Glutamatergic neuron (in vitro differentiated cells): ENCODE measurements at regions not wholly inside any gene's neighbourhood (a gene's known extent, or its start where the extent isn't known, plus 50 kb on each side); places are given as distances from the start of the nearest gene placed in this dataset.
"Not testable (repeated sequence)": the region's sequence is repeated elsewhere in the genome, so short reads cannot be mapped to it uniquely, and the experiment has no call there.

Experiments
- DNase-seq: peaks from one replicate; pipeline ENCODE4 v3.0.0; 2022
- H3K27ac Mint-ChIP-seq: one replicate; pipeline ENCODE4 v1.8.0; 2020; ENCODE audit warnings: mild to moderate bottlenecking, mixed read lengths, inconsistent platforms; ENCODE audit not compliant: unreplicated experiment
- H3K27me3 Mint-ChIP-seq: one replicate; pipeline ENCODE4 v1.8.0; 2020; ENCODE audit warnings: mild to moderate bottlenecking, moderate library complexity, mixed read lengths, inconsistent platforms; ENCODE audit not compliant: unreplicated experiment
- H3K36me3 Mint-ChIP-seq: one replicate; pipeline ENCODE4 v1.8.0; 2020; ENCODE audit warnings: mild to moderate bottlenecking, mixed read lengths, inconsistent platforms; ENCODE audit not compliant: unreplicated experiment
- H3K4me1 Mint-ChIP-seq: one replicate; pipeline ENCODE4 v1.8.0; 2020; ENCODE audit warnings: mild to moderate bottlenecking, low read depth, mixed read lengths, inconsistent platforms; ENCODE audit not compliant: unreplicated experiment
- H3K4me3 Mint-ChIP-seq: one replicate; pipeline ENCODE4 v1.8.0; 2020; ENCODE audit warnings: mild to moderate bottlenecking, mixed read lengths, inconsistent platforms; ENCODE audit not compliant: unreplicated experiment
- H3K9me3 Mint-ChIP-seq: one replicate; pipeline ENCODE4 v1.8.0; 2020; ENCODE audit warnings: mild to moderate bottlenecking, moderate library complexity, mixed read lengths, inconsistent platforms; ENCODE audit not compliant: unreplicated experiment
- TF ChIP-seq, protein P1 (sequence below): fragments of 200-600 bp; sonication (generic); IDR thresholded peaks from one replicate; pipeline ENCODE4 v1.5.0; 2021; ENCODE audit not compliant: partially characterized antibody, unreplicated experiment

DNA sequence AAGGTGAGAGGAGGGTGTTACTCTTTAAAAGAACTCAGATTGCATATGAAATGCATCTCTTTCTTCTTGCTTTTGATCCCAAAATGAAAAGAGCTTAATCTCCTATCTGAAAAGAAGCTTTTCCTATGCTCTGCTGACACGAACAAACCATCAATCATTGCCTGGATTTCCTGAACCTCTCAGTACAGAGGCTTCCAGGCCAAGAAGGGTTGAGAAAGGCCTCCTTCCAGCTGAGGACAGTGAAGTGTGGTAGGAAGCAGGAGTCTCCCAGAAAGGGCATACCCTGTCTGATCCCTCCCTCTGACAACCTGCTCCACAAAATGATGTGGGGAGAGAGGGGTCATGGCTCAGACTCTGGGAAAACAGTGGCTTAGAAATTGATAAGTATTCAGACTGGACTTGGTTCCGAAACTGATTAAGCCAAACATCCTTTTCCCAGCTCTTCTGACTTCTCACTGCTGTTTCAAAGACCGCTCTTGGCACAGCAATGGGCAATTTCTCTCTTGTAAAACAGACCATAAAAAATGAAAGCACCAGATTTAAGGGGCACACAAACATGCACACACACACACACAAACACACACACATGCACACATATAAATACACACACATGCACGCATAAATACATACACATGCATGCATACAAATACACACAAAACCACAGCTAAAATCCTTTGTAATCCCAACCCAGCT lies 310.3 kb downstream of the SIPA1L2 start:
- H3K36me3 Mint-ChIP-seq: no peaks in the 10 kb centered on the region
- H3K27ac Mint-ChIP-seq: no peak overlapping the region
- peaks cover 2% of the 10 kb centered on the region for H3K9me3 Mint-ChIP-seq
- TF ChIP-seq, protein P1, sequence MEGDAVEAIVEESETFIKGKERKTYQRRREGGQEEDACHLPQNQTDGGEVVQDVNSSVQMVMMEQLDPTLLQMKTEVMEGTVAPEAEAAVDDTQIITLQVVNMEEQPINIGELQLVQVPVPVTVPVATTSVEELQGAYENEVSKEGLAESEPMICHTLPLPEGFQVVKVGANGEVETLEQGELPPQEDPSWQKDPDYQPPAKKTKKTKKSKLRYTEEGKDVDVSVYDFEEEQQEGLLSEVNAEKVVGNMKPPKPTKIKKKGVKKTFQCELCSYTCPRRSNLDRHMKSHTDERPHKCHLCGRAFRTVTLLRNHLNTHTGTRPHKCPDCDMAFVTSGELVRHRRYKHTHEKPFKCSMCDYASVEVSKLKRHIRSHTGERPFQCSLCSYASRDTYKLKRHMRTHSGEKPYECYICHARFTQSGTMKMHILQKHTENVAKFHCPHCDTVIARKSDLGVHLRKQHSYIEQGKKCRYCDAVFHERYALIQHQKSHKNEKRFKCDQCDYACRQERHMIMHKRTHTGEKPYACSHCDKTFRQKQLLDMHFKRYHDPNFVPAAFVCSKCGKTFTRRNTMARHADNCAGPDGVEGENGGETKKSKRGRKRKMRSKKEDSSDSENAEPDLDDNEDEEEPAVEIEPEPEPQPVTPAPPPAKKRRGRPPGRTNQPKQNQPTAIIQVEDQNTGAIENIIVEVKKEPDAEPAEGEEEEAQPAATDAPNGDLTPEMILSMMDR: no peak
- peaks cover 2% of the 10 kb centered on the region for H3K27me3 Mint-ChIP-seq
- no peak overlapping the region for H3K4me3 Mint-ChIP-seq
- DNase-seq: no peak
- peaks cover 21% of the 10 kb centered on the region for H3K4me1 Mint-ChIP-seq

DNA sequence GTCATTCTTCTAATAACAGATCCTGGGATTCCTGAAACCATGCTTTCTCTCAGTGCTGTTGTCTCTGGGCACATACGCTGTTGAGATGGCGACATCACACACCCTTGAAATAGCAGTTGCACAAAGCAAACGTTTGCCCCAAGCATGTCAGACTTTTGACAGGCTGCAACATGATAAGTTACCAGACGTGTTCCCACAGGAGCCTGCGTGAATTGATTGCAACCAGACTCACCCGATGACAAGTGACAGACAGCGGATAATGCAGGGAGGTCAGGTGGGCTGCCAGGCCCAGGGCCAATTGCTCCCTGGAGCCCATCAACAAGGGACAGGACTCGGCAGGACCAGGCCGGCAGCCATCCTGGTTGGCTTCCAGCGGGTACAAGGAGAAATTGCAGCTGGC lies 310.9 kb downstream of the SIPA1L2 start:
- H3K27me3 Mint-ChIP-seq: peaks cover 2% of the 10 kb centered on the region
- TF ChIP-seq, protein P1: no peak
- no peaks in the 10 kb centered on the region for H3K36me3 Mint-ChIP-seq
- peak overlapping the region; percentile 1 for H3K4me3 Mint-ChIP-seq
- peaks cover 5% of the 10 kb centered on the region for H3K9me3 Mint-ChIP-seq
- no peak overlapping the region for H3K27ac Mint-ChIP-seq
- peaks cover 20% of the 10 kb centered on the region for H3K4me1 Mint-ChIP-seq
- DNase-seq: peak; percentile 48

DNA sequence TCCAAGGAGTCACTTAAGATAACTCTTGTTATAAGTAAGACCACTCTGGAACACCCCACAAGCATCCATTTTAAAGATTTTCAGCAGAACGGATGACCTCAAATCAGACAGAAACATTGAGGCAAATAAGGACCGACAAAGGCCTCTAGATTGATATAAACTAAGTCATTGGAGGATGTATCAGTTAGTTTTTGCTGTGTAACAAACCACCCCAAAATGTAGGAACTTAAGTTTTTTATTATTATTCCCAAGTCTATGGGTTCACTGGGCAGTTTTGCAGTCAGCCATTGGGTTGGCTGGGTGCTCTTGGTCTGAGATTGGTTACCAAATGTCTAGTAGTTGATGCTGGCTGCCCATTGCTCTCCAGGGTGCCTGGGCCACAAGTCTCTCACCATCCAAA lies 311.8 kb downstream of the SIPA1L2 start:
- TF ChIP-seq, protein P1: no peak
- no peak overlapping the region for H3K4me3 Mint-ChIP-seq
- peaks cover 9% of the 10 kb centered on the region for H3K36me3 Mint-ChIP-seq
- no peak overlapping the region for H3K27ac Mint-ChIP-seq
- peaks cover 20% of the 10 kb centered on the region for H3K4me1 Mint-ChIP-seq
- peaks cover 7% of the 10 kb centered on the region for H3K9me3 Mint-ChIP-seq
- no peak for DNase-seq
- peaks cover 2% of the 10 kb centered on the region for H3K27me3 Mint-ChIP-seq

DNA sequence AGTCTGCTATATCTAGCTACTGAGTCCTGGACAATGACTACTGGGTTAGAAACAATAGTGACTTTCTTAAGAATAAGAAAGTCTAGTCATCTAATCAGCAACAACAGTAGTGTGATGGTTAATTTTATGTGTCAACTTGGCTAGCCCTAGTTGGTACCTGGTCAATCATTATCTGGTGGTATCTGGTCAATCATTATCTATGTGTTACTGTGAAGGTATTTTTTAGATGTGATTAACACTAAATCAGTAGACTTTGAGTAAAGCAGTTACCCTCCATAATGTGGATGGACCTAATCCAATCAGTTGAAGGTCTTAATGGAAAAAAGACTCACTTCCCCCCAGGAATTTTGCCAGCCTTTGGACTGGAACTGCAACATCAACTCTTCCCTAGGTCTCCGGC lies 312.6 kb downstream of the SIPA1L2 start:
- TF ChIP-seq, protein P1: no peak
- Mint-ChIP-seq H3K27me3 (peaks cover 2% of the 10 kb centered on the region), H3K27ac (no peak overlapping the region), H3K4me3 (no peak overlapping the region), H3K4me1 (peaks cover 17% of the 10 kb centered on the region), H3K36me3 (peaks cover 14% of the 10 kb centered on the region), H3K9me3 (peaks cover 7% of the 10 kb centered on the region)
- DNase-seq: no peak

DNA sequence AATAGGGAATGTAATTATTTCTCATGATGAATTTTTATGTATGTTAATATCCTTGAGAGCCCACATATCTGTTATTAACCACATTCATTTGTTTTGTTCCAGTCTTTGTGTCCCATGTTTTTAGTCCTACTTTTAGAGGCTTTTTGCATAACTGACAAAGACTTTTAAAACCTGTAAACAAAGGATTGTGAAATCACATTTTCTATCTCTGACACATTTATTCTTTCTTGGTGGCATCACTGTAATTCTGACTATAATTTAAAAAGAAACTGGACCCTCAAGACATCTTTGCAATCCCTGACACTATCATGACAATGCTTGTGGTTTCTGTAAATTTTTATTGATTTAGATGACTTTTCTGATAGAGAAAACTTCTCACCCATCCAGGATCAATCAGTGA lies 313.1 kb downstream of the SIPA1L2 start:
- H3K27me3 Mint-ChIP-seq: peaks cover 2% of the 10 kb centered on the region

DNA sequence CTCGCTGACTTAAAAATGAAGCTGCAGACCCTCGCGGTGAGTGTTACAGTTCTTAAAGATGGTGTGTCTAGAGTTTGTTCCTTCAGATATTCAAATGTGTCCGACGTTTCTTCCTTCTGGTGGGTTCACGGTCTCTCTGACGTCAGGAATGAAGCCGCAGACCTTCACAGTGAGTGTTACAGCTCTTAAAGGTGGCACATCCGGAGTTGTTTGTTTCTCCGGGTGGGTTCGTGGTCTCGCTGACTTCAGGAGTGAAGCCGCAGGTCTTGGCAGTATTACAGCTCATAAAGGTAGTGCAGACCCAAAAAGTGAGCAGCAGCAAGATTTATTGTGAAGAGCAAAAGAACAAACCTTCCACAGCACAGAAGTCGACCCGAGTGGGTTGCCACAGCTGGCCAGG lies 316.1 kb downstream of the SIPA1L2 start:
- not testable (repeated sequence) for H3K27me3 Mint-ChIP-seq
- peaks cover 14% of the 10 kb centered on the region for H3K36me3 Mint-ChIP-seq

More for the DNA sequence above, 313.1 kb downstream of the SIPA1L2 start:
- Mint-ChIP-seq H3K27ac (no peak overlapping the region), H3K4me3 (no peak overlapping the region), H3K36me3 (peaks cover 14% of the 10 kb centered on the region), H3K4me1 (peaks cover 17% of the 10 kb centered on the region), H3K9me3 (peaks cover 7% of the 10 kb centered on the region)
- no peak for DNase-seq
- TF ChIP-seq, protein P1: no peak

More for the DNA sequence above, 316.1 kb downstream of the SIPA1L2 start:
- not testable (repeated sequence) for H3K9me3 Mint-ChIP-seq, H3K4me1 Mint-ChIP-seq, DNase-seq, H3K27ac Mint-ChIP-seq, H3K4me3 Mint-ChIP-seq
